HEK293 (cell line): ENCODE measurements at regions not wholly inside any gene's neighbourhood (a gene's known extent, or its start where the extent isn't known, plus 50 kb on each side); places are given as distances from the start of the nearest gene placed in this dataset.
A peak's percentile ranks its signal among the peaks of the same experiment; 100 is the strongest.
"Not testable (repeated sequence)": the region's sequence is repeated elsewhere in the genome, so short reads cannot be mapped to it uniquely, and the experiment has no call there.

Experiments used
- CTCF ChIA-PET: fragments of 350-600 bp; formaldehyde crosslinking; extraction: SDS; loops from one replicate; lab custom pipeline; 2021; ENCODE audit warnings: antibody characterized with exemption; lab: Yijun Ruan, JAX
- POLR2A ChIA-PET: fragments of 300-600 bp; formaldehyde crosslinking; extraction: SDS; loops from one replicate; lab custom pipeline; 2020; ENCODE audit warnings: antibody characterized with exemption, inconsistent platforms; lab: Yijun Ruan, JAX
- H3K27ac ChIP-seq: fragments of 200-500 bp; sonication (Bioruptor generic); 2 replicates; pipeline ENCODE4 v1.5.1; 2014; ENCODE audit warnings: low read depth, low read length, control low read depth, inconsistent platforms; ENCODE audit errors: extremely low read depth
- H3K36me3 ChIP-seq, 2 experiments: fragments of 200-500 bp in 1 of 2; sonication (Bioruptor generic) in 1 of 2; 1 replicate in 1 of 2; 2 replicates in 1 of 2; pipeline ENCODE4 v1.5.1; 2014 to 2017; ENCODE audit warnings: inconsistent platforms in 2 of 2, low read length in 2 of 2; ENCODE audit not compliant: control insufficient read depth in 2 of 2, insufficient read depth in 1 of 2
- H3K4me1 ChIP-seq: fragments of 200-500 bp; sonication (Bioruptor generic); 2 replicates; pipeline ENCODE4 v1.5.1; 2014; ENCODE audit warnings: mild to moderate bottlenecking, low read length, inconsistent platforms; ENCODE audit not compliant: control insufficient read depth, insufficient read depth
- H3K4me3 ChIP-seq: 2 replicates; pipeline ENCODE4 v1.5.1; 2011; ENCODE audit warnings: low read depth, mild to moderate bottlenecking, control low read depth, low read length, moderate library complexity
- H3K9me3 ChIP-seq: fragments of 200-500 bp; sonication (Bioruptor generic); 2 replicates; pipeline ENCODE4 v1.5.1; 2014; ENCODE audit warnings: low read depth, low read length, inconsistent platforms; ENCODE audit not compliant: control insufficient read depth, insufficient read depth
- KLF16 ChIP-seq: fragments of 450-650 bp; formaldehyde crosslinking; IDR thresholded peaks from 2 replicates; pipeline ENCODE4 v1.5.1; 2017; ENCODE audit warnings: missing biosample characterization, missing genetic modification characterization
- KLF8 ChIP-seq: fragments of 450-650 bp; formaldehyde crosslinking; IDR thresholded peaks from 2 replicates; pipeline ENCODE4 v1.5.1; 2016; ENCODE audit warnings: missing biosample characterization, missing genetic modification characterization
- PATZ1 ChIP-seq: fragments of 450-650 bp; formaldehyde crosslinking; IDR thresholded peaks from 2 replicates; pipeline ENCODE4 v1.5.1; 2016; ENCODE audit warnings: missing biosample characterization, missing genetic modification characterization
- PRDM1 ChIP-seq: fragments of 450-650 bp; formaldehyde crosslinking; IDR thresholded peaks from 2 replicates; pipeline ENCODE4; 2016; ENCODE audit warnings: missing biosample characterization, missing genetic modification characterization
- SCRT2 ChIP-seq: fragments of 450-650 bp; formaldehyde crosslinking; IDR thresholded peaks from 2 replicates; pipeline ENCODE4 v1.5.1; 2016; ENCODE audit warnings: missing biosample characterization, missing genetic modification characterization
- ZNF146 ChIP-seq: fragments of 450-650 bp; formaldehyde crosslinking; IDR thresholded peaks from 2 replicates; pipeline ENCODE4 v1.5.1; 2016; ENCODE audit warnings: missing biosample characterization, missing genetic modification characterization
- ZNF16 ChIP-seq: fragments of 450-650 bp; formaldehyde crosslinking; IDR thresholded peaks from 2 replicates; pipeline ENCODE4 v1.5.1; 2016; ENCODE audit warnings: low read depth, missing biosample characterization, missing genetic modification characterization
- ZNF18 ChIP-seq: fragments of 450-650 bp; formaldehyde crosslinking; IDR thresholded peaks from 2 replicates; pipeline ENCODE4 v1.5.1; 2016; ENCODE audit warnings: missing biosample characterization, missing genetic modification characterization
- ZNF24 ChIP-seq: fragments of 450-650 bp; formaldehyde crosslinking; IDR thresholded peaks from 2 replicates; pipeline ENCODE4 v1.5.1; 2016; ENCODE audit warnings: missing biosample characterization, missing genetic modification characterization
- ZNF324 ChIP-seq: fragments of 450-650 bp; formaldehyde crosslinking; IDR thresholded peaks from 2 replicates; pipeline ENCODE4 v1.5.1; 2016; ENCODE audit warnings: missing biosample characterization, missing genetic modification characterization
- ZNF366 ChIP-seq: fragments of 450-650 bp; formaldehyde crosslinking; conservative IDR thresholded peaks from 2 replicates; pipeline ENCODE4 v1.5.1; 2016; ENCODE audit warnings: missing biosample characterization, missing genetic modification characterization
- ZSCAN4 ChIP-seq: fragments of 450-650 bp; formaldehyde crosslinking; IDR thresholded peaks from 2 replicates; pipeline ENCODE4 v1.5.1; 2017; ENCODE audit warnings: missing biosample characterization, missing genetic modification characterization

GRCh38 chr16:64346080-64346479, 775.8 kb downstream of the CDH11 start:
- no peaks in the 10 kb centered on the region for H3K4me1 ChIP-seq
- CTCF ChIA-PET = interaction anchor here (0.6 kb wide), 1 partner anchor 183 kb away, joined by 3 read pairs; no protein-coding TSS in a partner anchor
- TF ChIP-seq SCRT2 (tag by site-specific recombination) (peak; percentile 34; the same call in 1 of the 2 replicates), KLF8 (tag by site-specific recombination) (no peak)
- TF ChIP-seq, all 188 proteins: peak for 1
- no peak overlapping the region for H3K27ac ChIP-seq
- no peak overlapping the region for H3K4me3 ChIP-seq
- H3K9me3 ChIP-seq = no peaks in the 10 kb centered on the region
- no peaks in the 10 kb centered on the region for H3K36me3 ChIP-seq
- POLR2A ChIA-PET = no interaction called here

GRCh38 chr16:64345142-64345541, 776.7 kb downstream of the CDH11 start:
- TF ChIP-seq PRDM1 (tag by site-specific recombination) = no peak
- no peak for TF ChIP-seq ZNF16

GRCh38 chr16:64343820-64344443, 777.9 kb downstream of the CDH11 start:
- CTCF ChIA-PET, H3K27ac ChIP-seq, H3K36me3 ChIP-seq, H3K4me3 ChIP-seq, H3K9me3 ChIP-seq, POLR2A ChIA-PET, H3K4me1 ChIP-seq: not testable (repeated sequence)

More at GRCh38 chr16:64345142-64345541, 776.7 kb downstream of the CDH11 start:
- ChIA-PET POLR2A (no interaction called here), CTCF (interaction anchor here (0.6 to 0.7 kb wide), 2 partner anchors 166 to 184 kb away, joined by 3 read pairs; no protein-coding TSS in a partner anchor)
- no peaks in the 10 kb centered on the region for H3K4me1 ChIP-seq
- no peaks in the 10 kb centered on the region for H3K9me3 ChIP-seq
- H3K27ac ChIP-seq = no peak overlapping the region
- H3K4me3 ChIP-seq = no peak overlapping the region
- H3K36me3 ChIP-seq = no peaks in the 10 kb centered on the region

GRCh38 chr16:64343061-64343819, 778.6 kb downstream of the CDH11 start:
- POLR2A ChIA-PET = no interaction called here
- H3K27ac ChIP-seq = no peak overlapping the region
- no peaks in the 10 kb centered on the region for H3K9me3 ChIP-seq
- no peak for TF ChIP-seq ZSCAN4 (tag by site-specific recombination)
- TF ChIP-seq ZNF324 (tag by site-specific recombination) = no peak
- CTCF ChIA-PET = no interaction called here
- no peaks in the 10 kb centered on the region for H3K4me1 ChIP-seq
- no peaks in the 10 kb centered on the region for H3K36me3 ChIP-seq
- no peak overlapping the region for H3K4me3 ChIP-seq

GRCh38 chr16:64341336-64341735, 780.5 kb downstream of the CDH11 start:
- H3K4me3 ChIP-seq, H3K27ac ChIP-seq, POLR2A ChIA-PET, CTCF ChIA-PET, H3K36me3 ChIP-seq, H3K4me1 ChIP-seq, H3K9me3 ChIP-seq: not testable (repeated sequence)
- TF ChIP-seq ZNF366 = peak; percentile 52

GRCh38 chr16:64339052-64339770, 782.7 kb downstream of the CDH11 start:
- POLR2A ChIA-PET = no interaction called here
- Histone ChIP-seq H3K36me3 (no peaks in the 10 kb centered on the region), H3K27ac (no peak overlapping the region), H3K4me1 (no peaks in the 10 kb centered on the region), H3K4me3 (no peak overlapping the region), H3K9me3 (no peaks in the 10 kb centered on the region)
- CTCF ChIA-PET = no interaction called here
- TF ChIP-seq ZNF18 (tag by site-specific recombination) = no peak
- TF ChIP-seq PATZ1 (tag by site-specific recombination) = no peak
- no peak for TF ChIP-seq SCRT2 (tag by site-specific recombination)
- TF ChIP-seq ZNF24 = no peak
- no peak for TF ChIP-seq ZNF146 (tag by site-specific recombination)
- TF ChIP-seq KLF16 (tag by site-specific recombination) = no peak
